ENCODE measurements at regions not wholly inside any gene's neighbourhood (a gene's known extent, or its start where the extent isn't known, plus 50 kb on each side); places are given as distances from the start of the nearest gene placed in this dataset.

- TF ChIP-seq CTCF (IDR thresholded peaks at IDR 0.05; ENCODE audit: low read depth, low read length, poor library complexity, severe bottlenecking): no peak
- TF ChIP-seq EZH2phosphoT487 (IDR thresholded peaks at IDR 0.05; ENCODE audit: borderline replicate concordance, low read length): no peak
Observed at GRCh38 chr21:14712121-14712715, 166.1 kb upstream of the SAMSN1 start.
